ENCODE measurements at regions not wholly inside any gene's neighbourhood (a gene's known extent, or its start where the extent isn't known, plus 50 kb on each side); places are given as distances from the start of the nearest gene placed in this dataset.

DNA sequence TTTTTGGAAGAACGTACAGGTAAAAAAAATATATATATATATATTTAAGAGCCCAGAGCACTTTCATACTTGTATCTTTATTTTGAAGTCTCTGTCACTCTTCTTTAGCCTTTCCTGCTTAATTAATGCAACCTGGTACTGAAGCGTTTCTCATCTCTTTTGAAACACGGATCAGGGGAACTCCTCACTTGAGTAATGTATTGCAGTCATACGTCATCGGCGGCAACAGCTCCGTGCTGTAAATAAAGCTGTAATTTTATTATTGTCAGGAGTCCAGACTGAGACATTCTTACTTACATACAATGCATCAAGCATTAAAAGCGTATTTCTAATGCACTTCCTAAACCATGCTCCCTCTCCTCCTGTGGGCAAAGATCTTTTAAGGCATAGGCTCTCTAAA lies 514.7 kb downstream of the SOX11 start:
- TF ChIP-seq CTCF (optimal IDR thresholded peaks at IDR 0.05 in 1 of 3, IDR thresholded peaks at IDR 0.05 in 1 of 3, conservative IDR thresholded peaks at IDR 0.05 in 1 of 3; ENCODE audit: extremely low read depth in 1 of 3, insufficient read depth in 2 of 3, low read length in 3 of 3): no peak
- no peak for TF ChIP-seq EZH2 (IDR thresholded peaks at IDR 0.05; ENCODE audit: low read length)
